GM21723 (cell line): ENCODE measurements at regions not wholly inside any gene's neighbourhood (a gene's known extent, or its start where the extent isn't known, plus 50 kb on each side); places are given as distances from the start of the nearest gene placed in this dataset.

ENCODE experiments used
- ATAC-seq: cut with Tn5 transposase; IDR thresholded peaks from one replicate; pipeline ENCODE4 v1.9.1; 2021; ENCODE audit warnings: mild to moderate bottlenecking, moderate library complexity; ENCODE audit not compliant: unreplicated experiment

- no peak for ATAC-seq
Observed at GRCh38 chr11:112728288-112728687, 232.9 kb upstream of the NCAM1 start.

GRCh38 chr11:112728716-112729115, 232.5 kb upstream of the NCAM1 start:
- no peak for ATAC-seq

- no peak for ATAC-seq
Observed at GRCh38 chr11:112730591-112730990, 230.6 kb upstream of the NCAM1 start.

- ATAC-seq = no peak
Observed at GRCh38 chr11:112731538-112731937, 229.7 kb upstream of the NCAM1 start.

GRCh38 chr11:112732031-112732430, 229.2 kb upstream of the NCAM1 start:
- no peak for ATAC-seq

GRCh38 chr11:112734207-112734606, 227.0 kb upstream of the NCAM1 start:
- no peak for ATAC-seq

- no peak for ATAC-seq
Observed at GRCh38 chr11:112735470-112735869, 225.8 kb upstream of the NCAM1 start.

- ATAC-seq = no peak
Observed at GRCh38 chr11:112744041-112744440, 217.2 kb upstream of the NCAM1 start.

- ATAC-seq = no peak
Observed at GRCh38 chr11:112745973-112746372, 215.2 kb upstream of the NCAM1 start.

- no peak for ATAC-seq
Observed at GRCh38 chr11:112748252-112748651, 213.0 kb upstream of the NCAM1 start.

- no peak for ATAC-seq
Observed at GRCh38 chr11:112748713-112749543, 212.3 kb upstream of the NCAM1 start.

- ATAC-seq = no peak
Observed at GRCh38 chr11:112751329-112751728, 209.9 kb upstream of the NCAM1 start.

GRCh38 chr11:112751772-112752171, 209.4 kb upstream of the NCAM1 start:
- no peak for ATAC-seq

GRCh38 chr11:112752563-112752962, 208.7 kb upstream of the NCAM1 start:
- ATAC-seq = no peak

GRCh38 chr11:112753706-112754105, 207.5 kb upstream of the NCAM1 start:
- no peak for ATAC-seq

- ATAC-seq = no peak
Observed at GRCh38 chr11:112759418-112759817, 201.8 kb upstream of the NCAM1 start.

GRCh38 chr11:112760396-112761059, 200.7 kb upstream of the NCAM1 start:
- no peak for ATAC-seq

GRCh38 chr11:112761911-112762706, 199.1 kb upstream of the NCAM1 start:
- no peak for ATAC-seq

GRCh38 chr11:112762707-112763090, 198.5 kb upstream of the NCAM1 start:
- ATAC-seq = no peak

GRCh38 chr11:112765337-112765736, 195.9 kb upstream of the NCAM1 start:
- ATAC-seq = no peak

- ATAC-seq = no peak
Observed at GRCh38 chr11:112769170-112769569, 192.1 kb upstream of the NCAM1 start.

- no peak for ATAC-seq
Observed at GRCh38 chr11:112769584-112769983, 191.6 kb upstream of the NCAM1 start.
